ENCODE measurements at regions not wholly inside any gene's neighbourhood (a gene's known extent, or its start where the extent isn't known, plus 50 kb on each side); places are given as distances from the start of the nearest gene placed in this dataset.

DNA sequence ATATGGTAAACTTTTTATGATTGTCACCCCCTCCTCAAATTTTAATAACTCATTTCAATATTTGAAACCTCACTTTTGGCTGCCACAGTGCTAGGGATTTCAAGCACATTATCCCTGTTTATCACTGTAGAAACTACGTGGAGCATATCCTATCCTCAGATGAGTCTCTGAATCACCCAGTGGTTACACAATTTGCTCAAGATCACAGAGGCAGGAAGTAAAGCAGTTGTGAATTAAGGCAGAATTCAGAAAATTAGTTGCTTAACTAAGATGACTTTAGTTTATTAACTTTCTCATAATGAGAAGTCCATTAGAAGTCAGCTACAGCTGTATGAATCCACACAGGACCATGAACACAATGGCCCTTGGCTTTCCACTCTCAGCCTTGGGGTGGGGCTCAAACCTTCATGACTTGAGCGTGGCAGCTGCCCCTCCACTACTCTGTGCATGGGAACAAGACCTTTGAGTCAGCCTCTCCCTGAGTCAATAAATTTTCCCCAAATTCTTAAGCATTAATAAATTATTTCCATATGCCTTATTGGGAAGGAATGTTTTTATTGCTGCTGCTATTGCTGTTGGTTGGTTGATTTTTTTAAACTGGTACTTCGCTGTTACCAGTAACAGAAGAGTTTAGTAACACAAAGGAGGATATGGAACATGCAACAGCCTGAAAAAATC lies 369.0 kb downstream of the CBLN2 start:
- DNase-seq, result no peak

DNA sequence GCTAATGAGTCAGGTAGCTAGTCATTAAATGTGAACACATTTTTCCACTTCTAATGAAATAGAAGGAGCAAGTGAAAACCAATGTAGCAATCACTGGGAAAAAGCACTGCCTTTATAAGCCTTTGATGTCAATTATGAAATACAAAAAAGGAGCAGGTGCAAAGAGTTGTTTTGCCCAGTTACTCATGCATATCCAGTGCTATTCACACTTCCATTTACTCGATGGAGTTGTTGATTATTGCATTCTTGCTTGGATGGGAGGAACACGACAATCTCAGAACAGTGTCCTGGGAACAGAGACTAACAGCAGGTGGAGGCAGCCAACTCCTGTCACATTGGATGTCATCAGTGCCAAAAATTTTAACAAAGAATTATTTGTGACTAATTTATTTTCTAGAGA lies 372.5 kb downstream of the CBLN2 start:
- no peak for DNase-seq

DNA sequence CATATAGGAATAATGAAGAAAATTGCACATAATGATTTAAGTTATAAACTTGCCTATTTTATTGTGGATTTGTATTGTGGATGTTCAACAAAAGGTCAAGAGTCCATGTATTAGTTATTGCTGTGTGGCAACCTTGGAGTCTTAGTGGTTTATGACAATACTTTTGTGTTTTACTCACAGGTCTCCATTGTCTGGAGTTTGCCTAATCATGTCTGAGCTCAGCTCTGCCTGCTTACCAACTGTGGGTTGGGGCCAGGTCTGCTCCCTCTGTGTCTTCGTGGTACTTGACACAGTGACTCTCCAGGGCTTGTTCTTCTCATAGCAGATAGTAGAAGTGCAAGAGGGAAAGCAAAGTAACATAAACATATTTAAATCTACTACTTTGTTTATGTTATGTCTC lies 382.5 kb downstream of the CBLN2 start:
- DNase-seq, result no peak

DNA sequence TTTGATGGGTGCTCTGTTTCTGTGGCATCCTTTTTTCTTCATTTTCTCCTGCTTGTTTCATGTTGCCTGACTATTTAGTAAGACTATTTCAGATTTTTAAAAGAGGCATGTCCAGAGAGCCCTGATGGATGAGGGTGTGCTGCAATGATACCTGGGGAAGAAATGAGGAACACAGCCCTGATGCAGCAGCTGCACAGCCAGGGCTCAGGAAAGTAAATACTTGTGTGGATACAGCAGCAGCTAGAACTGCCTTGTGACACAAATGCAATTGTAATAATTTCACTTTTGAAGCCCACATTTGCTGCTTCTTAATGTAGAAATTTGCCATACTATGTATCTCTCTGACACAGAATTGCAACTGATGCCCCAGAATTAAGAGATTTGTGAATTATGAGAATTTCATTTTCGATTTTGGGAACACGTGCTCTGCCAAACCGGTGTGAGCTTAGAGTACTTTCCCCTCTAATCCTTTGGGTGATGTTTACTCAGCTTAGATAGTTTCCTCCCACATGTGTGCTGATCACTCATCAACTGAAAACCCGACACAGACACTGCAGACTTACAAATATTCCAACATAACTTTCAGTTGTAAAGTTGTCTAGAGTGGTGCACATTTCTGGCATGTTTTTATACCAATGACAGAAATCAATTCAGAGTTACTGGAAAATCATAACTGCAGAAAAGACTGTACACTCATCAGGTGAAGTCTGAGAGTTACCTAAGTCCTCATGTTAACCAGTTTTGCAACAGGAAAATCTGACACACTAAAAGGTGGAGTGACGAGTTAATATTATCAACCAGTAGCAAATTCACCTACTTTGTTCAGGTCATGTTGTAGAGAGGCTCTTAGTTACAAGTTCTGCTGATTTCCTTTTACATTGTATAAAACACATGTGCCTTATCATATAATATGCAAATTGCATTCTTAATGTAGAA lies 383.4 kb downstream of the CBLN2 start:
- no peak for DNase-seq

DNA sequence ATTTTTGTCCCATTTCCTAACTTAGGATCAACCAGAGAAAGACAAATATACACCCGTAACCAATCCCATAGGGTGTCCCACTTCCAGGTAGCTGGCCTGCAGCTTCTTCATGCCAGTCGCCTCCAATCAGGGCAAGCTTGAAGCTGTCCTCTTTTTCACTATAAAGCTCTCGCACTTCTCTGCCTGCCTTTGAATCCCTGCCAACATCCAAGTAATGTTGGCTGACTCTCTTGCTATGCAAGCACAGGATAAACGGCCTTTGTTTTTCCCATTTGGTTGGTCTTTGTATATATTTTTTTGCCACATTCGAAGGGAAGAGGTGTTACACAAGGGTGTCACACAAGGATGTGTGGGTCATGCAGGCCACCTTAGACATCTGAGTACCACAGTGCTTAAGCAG lies 388.8 kb downstream of the CBLN2 start:
- no peak for DNase-seq

DNA sequence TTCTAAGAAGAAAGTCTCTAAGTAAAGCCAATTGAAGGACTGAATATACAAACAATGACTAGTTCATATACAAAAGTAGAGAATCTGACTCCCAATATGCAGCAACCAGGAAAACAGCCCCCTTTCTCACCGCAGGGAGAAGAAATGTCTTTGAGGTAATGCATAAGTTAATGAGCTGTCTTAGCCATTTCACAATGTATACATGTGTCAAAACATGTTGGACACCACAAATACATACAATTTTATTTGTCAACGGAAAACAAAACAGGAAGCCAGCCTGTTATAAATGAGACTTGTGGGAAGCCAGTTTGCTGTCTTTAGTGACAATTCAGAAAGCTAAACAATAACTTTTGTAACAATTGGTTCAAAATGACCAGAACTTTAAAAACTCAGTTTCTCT lies 389.2 kb downstream of the CBLN2 start:
- DNase-seq, result no peak

DNA sequence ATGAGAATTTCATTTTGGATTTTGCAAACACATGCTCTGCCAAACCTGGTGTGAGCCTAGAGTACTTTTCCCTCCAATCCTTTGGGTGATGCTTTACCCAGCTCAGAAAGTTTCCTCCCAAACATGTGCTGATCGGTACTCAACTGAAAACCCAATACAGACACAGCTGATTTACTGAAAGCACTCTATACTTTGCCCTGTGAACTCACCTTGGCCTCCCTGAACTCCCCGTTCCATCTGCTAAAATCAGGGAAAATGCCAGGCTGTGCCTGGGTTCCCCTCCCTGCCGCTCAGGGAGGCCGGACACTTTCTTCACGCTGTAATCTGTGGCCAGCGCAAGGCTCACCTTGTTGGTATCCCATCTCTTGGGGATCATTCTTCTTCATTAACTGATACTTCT lies 391.2 kb downstream of the CBLN2 start:
- DNase-seq, result no peak

DNA sequence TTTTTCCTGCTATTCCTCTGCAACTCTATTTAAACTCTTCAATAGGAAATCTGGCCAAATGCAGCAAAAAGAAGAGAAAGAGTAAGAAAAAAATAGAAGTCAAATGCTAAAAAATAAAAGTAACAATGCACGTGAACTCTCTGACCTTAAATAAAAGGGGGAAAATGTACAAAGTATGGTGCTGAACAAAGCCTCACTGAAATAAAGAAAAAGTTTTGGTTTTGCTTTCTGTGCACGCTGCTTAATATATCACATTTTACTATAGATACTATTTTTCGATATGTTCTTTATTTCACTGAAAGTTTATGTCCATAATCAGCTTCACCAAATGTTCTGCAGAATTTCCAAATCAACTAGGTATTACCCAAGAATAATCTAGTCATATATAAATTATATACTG lies 396.3 kb downstream of the CBLN2 start:
- no peak for DNase-seq

DNA sequence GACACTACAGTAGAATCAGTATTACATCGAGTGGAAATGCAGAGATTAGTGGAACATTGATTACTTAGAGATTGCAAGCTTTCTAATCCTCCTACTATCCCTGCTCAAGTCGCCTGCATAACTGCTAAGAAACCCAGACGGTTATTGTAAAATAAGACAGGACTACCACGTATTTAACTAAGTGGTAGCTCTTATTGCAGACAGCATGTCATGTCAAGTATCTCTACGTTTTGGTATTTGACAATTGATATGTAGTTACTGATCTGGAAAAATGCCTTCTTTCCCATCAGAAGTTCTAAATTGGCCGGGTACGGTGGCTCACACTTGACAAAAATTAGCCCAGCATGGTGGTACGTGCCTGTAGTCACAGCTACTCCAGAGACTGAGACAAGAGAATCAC lies 404.1 kb downstream of the CBLN2 start:
- no peak for DNase-seq

DNA sequence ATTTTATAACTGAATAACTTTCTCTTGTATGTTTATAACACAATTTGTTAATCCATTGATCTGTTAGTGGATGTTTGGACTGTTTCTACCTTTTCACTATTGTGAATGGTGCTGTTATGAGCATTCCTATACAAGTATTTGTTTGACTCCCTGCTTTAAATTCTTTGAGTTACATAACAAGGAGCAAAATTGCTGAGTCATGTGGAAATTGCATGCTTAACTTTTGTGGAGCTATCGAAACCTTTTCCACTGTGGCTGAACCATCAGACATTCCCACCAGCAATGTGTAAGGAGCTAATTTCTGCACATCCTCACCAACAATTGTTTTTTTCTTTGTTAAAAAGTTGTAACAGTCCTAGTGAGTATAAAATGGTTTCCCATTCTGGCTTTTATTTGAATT lies 415.5 kb downstream of the CBLN2 start:
- DNase-seq, result no peak

DNA sequence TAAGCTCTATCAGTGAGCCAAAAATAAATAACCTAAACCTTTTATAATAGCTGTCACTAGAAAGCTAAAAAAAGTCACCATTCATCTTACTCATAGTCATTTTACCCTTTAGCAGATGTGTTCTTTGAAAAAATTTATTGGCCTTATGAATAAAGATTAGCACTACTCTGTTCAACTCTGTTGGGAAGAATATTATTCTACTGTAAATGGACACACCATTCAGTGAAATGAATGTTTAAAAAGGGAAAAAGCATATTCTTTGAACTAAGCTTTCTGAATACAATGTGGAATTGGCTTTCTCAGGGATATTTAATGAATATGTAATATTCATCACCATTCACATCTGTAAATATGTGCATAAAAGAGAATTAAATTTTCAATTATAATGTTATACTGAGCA lies 422.0 kb downstream of the CBLN2 start:
- DNase-seq, result no peak

DNA sequence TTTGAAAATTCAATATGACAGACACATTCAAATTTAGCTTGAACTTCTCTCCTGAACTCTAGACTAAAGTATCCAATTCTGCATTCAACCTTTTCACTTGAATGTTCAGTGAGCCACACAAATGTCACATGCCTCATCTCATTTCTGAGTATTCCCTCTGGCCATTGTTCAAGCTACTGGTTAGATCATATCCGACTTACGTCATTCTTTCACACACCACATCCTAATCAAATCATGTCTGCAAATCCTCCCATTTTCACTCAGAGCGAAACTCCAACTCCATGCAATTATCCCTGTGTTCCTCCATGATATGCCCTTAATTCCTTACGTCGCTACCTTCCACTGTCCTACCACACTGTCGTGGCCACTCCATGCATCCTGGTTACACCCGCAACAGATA lies 425.1 kb downstream of the CBLN2 start:
- DNase-seq, result no peak

DNA sequence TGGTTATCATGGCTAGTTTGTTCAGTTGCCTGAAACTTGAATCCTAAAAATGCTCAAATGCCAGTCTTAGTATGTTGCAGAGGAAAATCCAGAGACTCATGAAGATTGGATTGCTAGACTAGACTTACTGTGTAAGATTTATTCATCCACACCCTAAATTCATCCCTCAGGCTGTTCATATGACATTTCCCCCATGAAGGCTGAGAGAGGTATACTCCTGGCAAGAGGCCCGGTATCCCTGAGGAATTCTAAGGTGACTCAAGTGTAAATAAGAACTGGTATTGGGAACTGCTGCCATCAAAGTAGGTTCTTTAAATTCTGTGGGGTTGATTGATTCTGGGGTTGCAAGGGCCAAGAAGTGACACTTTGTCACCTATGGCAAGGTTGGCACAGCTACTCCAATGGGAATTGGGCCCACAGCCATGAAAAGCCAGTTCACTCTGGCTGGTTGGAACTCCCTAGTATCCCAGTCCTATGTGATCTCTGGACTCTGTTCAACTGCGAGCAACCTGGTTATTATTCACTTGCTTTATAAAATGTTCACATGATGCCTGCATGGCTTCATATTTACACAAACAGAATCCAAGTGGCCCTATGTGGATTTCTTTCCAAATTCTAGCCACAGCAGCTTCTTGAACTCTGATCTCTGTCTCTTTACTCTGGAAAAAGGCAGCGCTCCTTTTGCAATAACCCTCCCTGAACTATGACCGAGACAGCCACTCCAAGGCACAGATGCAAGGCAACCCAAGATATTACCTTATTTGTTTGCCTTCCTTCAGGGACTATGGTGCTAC lies 429.1 kb downstream of the CBLN2 start:
- no peak for DNase-seq

DNA sequence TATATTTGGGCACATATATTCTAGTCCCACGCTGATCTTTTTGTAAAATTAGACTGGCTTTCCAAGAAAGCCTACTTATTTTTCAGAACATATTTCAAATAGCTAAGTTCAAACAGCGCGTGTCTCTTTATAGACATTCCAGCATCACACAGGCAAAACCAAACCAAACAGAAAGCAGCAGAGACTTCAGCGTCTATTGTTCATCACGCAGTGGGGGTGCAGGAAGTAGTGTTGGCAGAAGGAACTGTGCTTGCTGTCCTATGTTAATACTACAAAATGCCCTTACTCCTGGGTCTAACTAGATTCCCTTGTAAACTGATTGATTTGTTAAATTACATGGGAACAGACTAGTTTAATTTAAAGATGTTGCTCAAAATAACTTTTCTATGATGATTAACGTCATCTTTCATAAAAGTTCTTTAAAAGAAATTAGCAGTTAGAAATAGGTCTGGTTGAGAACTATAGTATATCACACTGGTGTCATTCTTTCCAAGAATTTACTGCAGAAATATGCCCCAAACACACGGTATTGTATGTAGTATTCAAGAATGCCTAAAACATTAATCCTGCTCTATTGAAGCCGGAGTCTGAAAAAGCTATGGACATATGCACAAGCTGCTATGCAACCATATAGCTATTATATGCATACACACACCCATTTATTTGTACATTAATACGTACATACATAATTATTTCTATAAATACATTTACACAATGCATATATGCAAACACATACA lies 436.3 kb downstream of the CBLN2 start:
- no peak for DNase-seq

DNA sequence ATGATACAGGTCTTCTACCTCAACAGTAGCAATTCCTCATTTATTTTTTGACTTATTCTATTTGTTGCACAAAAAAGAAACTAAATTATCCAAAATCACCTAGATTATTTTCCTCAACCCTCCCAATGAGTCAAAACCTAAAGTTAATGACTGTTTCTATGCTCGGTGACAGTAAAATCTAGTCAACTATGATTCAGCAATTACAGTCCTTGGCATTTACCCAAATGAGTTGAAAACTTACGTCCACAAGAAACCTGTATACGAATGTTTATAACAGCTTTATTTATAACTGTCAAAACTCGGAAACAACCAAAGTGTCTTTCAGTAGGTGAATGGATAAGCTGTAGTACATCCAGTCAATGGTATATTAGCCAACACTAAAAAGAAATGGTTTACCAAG lies 439.3 kb downstream of the CBLN2 start:
- no peak for DNase-seq

DNA sequence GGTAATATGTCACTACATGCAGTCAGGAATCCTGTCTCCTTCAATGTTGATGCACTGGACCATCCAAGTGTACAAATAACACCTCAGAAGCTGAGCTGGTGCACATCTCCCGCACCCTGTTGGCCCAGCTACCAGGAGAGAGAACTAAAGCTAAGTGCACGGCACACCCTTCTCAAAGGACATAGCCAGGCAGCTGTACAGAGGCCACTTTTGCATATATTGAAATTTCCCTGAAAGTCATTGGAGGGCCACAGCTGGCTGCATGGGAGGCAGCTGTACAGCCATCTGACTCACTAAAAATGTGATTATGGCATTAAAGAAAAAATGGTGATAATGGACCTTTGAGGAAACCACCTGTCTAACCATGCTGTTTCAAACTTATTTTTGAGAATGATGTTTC lies 441.7 kb downstream of the CBLN2 start:
- DNase-seq, result no peak

DNA sequence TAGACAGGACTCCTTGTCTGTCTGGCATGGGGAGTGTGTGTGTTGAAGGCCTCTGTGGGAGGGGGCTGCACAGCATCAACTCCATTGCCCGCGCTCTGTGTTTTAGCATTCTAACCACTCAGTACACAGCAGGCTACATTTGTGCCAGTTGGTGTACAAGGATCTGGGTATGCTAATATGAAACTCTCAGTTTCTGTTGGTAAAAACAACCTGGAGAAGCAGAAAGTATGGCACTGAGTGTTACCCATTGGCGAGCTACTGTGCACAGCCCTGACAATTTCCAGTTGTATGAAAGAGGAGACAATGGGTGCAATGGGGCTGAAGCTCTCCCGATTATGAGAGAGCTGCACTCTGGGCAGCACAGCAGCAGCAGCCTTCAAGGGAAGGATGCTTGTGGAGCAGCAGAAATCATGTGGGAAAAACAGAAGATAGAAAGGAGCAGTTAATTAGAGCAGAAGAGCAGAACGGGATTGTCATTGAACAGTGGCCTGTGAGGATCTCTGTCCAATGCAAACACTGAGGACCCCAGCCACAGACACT lies 443.6 kb downstream of the CBLN2 start:
- DNase-seq, result no peak

DNA sequence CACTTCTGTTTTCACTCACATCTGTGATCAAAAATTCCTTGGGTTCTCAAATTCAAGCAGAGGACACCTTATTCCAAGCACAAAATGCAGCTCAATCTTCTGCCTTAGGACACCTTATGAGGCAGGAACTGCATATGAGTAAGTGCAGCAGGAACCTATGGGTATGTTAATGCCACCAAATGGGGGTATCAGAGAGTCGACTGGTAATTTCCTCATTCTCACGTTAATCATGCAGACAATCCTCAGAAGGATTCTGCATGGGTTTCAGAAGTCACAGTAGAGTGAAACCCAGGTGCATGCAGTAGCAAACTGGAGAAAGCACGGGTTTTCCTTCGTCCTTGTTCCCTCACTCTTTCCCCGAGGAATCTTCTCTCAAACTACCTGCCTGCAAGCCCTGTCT lies 452.8 kb downstream of the CBLN2 start:
- no peak for DNase-seq

DNA sequence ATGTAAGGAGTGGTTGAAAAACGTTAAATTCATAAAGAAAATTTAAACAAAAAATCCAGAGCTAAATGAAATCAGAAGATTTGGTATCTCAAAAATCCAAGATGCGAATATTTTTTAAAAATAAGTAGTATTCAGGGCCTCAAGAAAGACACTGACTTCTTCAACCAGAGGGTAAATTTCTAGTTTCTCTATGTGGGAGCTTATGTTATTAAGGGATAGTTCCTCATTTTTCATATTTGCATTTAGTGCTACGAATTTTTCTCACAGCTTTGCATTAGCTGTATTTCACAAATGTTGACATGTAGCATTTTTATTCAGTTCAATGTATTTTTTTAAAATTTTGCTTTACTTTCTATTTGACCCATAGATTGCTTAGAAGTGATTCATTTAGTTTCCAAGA lies 454.7 kb downstream of the CBLN2 start:
- no peak for DNase-seq

DNA sequence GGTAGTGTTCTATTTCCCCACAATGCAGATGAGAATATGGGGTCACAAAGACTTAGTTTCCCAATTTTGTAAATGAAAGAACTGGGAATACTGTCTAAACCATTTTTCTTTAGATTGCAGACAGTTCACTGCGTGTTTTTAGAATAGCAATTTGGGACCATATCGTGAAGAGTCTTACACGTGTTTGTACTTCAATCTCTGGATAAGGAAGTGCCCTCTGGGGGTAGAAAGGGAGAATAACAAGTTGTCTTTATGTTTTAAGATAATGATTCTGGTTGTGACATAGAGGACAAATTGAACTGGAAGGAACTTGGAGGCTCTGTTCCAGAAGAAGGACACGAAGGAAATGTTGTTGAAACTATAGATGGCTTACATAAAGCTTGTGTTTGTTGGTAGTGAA lies 457.7 kb downstream of the CBLN2 start:
- DNase-seq, result no peak

DNA sequence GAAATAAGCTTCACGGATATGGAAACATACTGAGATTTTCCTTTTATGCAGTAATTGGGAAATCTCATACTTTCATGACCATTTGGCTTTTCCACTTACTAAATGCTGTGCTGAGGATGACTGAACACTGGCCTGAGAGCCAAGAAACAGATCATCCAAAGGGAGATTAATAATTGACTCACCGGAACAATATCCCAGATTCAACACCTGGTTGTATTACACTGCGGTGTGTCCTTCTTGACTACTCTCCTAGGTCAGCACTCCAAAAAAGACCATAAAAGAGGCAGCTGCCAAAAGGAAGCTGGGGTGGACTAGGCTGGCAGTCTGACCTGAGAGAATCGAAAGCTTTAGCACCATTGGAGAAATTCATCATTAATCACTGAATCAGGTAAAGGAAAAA lies 469.1 kb downstream of the CBLN2 start:
- no peak for DNase-seq

DNA sequence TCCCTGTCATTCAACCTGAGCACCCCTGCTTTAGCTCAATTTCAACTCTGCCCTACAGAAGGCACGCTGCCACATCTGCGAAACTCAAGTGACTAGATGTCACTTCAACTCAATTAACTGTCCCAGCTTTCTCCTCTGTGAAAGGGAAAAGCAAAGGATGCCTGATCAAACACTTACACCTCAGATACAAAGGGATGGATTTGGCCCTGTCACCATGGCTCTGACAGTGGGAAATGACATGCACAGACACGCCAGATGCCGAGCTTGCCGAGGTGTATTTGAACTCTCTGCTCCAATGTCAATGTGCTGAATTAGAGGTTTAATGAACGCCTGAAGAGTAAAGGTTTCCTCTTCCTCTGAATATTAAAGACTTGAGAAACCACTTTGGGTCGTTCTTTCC lies 481.1 kb downstream of the CBLN2 start:
- no peak for DNase-seq

DNA sequence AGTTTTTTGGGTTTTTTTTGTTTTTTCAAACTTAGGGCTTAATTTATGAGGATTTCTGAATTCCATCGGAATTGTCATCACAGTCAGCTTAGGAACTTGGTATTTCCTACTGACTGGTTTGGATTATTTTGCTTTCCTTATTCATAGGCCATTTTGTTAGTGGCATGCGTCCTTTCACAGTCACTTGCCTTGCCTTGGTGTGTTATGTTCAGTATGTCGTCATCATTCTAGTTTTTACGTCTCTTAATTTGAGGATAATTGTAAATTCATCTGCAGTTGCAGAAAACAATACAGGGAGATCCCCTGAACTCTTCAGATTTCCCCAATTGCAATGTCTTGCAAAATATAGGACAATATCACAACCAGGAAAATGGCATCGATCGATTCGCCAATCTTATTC lies 485.3 kb downstream of the CBLN2 start:
- no peak for DNase-seq

All from stimulated activated CD4-positive, alpha-beta T cell treated with anti-CD3 and anti-CD28 coated beads, Interleukin-1b, Interleukin-23, amount 100 ng/mL, for 48 hours (primary cell).